WTC11 (cell line): ENCODE measurements at regions not wholly inside any gene's neighbourhood (a gene's known extent, or its start where the extent isn't known, plus 50 kb on each side); places are given as distances from the start of the nearest gene placed in this dataset.

ENCODE experiments used
- CREB1 ChIP-seq: sonication (generic); formaldehyde crosslinking; IDR thresholded peaks from 2 replicates; pipeline ENCODE4 v1.8.0; 2023; ENCODE audit warnings: mild to moderate bottlenecking, missing genetic modification reagents
- ETV6 ChIP-seq: sonication (generic); formaldehyde crosslinking; IDR thresholded peaks from 2 replicates; pipeline ENCODE4 v1.8.1; 2022; ENCODE audit warnings: mild to moderate bottlenecking, missing genetic modification reagents
- FOXJ3 ChIP-seq: sonication (generic); formaldehyde crosslinking; IDR thresholded peaks from 2 replicates; pipeline ENCODE4 v1.9.0; 2021; ENCODE audit warnings: missing genetic modification reagents, mild to moderate bottlenecking, borderline replicate concordance
- NR1H2 ChIP-seq: sonication (generic); formaldehyde crosslinking; IDR thresholded peaks from 2 replicates; pipeline ENCODE4 v1.9.0; 2021; ENCODE audit warnings: mild to moderate bottlenecking, moderate library complexity, missing genetic modification reagents
- SP1 ChIP-seq: sonication (generic); formaldehyde crosslinking; conservative IDR thresholded peaks from 2 replicates; pipeline ENCODE4 v1.8.1; 2022; ENCODE audit warnings: missing genetic modification reagents
- ZNF121 ChIP-seq: sonication (generic); formaldehyde crosslinking; IDR thresholded peaks from 2 replicates; pipeline ENCODE4 v1.8.0; 2023; ENCODE audit warnings: missing genetic modification reagents
- TF ChIP-seq, protein P1 (sequence below): fragments of 200-600 bp; IDR thresholded peaks from 2 replicates; pipeline ENCODE4 v1.8.0; 2022; ENCODE audit warnings: antibody characterized with exemption
- TF ChIP-seq, protein P2 (sequence below): sonication (generic); formaldehyde crosslinking; IDR thresholded peaks from 2 replicates; pipeline ENCODE4 v1.8.1; 2023; ENCODE audit warnings: mild to moderate bottlenecking, missing genetic modification reagents, borderline replicate concordance
- TF ChIP-seq, protein P3 (sequence below): sonication (generic); formaldehyde crosslinking; IDR thresholded peaks from 2 replicates; pipeline ENCODE4 v1.8.1; 2023; ENCODE audit warnings: mild to moderate bottlenecking, missing genetic modification reagents, moderate library complexity
- TF ChIP-seq, protein P4 (sequence below): sonication (generic); formaldehyde crosslinking; IDR thresholded peaks from 2 replicates; pipeline ENCODE4 v1.8.0; 2022; ENCODE audit warnings: missing genetic modification reagents
- TF ChIP-seq, protein P5 (sequence below): sonication (generic); formaldehyde crosslinking; conservative IDR thresholded peaks from 2 replicates; pipeline ENCODE4 v1.8.1; 2022; ENCODE audit warnings: mild to moderate bottlenecking, missing genetic modification reagents
- TF ChIP-seq, protein P6 (sequence below): sonication (generic); formaldehyde crosslinking; IDR thresholded peaks from 2 replicates; pipeline ENCODE4 v1.8.0; 2022; ENCODE audit warnings: mild to moderate bottlenecking, missing genetic modification reagents

DNA sequence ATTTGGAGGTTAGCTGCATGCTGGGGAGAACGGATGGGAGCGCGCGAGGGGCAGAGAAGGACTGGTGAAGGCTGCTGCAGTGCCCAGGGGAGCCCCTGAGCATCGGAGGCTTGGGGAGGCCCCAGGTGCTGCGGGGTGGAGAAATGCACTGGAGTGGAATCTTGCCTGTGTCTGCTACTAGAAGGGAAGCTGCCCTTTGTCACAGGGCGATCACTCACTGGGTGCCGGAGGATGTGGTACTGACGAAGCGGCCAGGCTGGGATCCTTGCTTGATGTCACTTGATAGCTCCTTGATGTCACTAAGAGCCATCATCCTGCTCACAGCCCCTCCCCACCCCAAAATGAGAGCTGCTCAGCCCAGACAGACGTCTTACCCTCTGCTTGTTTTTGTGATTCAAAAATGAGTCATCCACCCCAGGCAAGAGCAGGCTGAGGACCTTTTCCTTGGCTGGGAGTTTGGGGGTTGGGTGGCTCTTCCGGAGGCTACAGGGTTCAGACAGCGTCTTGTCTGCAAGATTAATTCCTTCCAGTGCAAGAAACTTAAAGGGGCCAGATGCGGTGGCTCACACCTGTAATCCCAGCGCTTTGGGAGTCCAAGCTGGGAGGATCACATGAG lies 62.6 kb upstream of the PMEPA1 start:
- no peak for TF ChIP-seq CREB1 (CRISPR knock-in tag)
- TF ChIP-seq, protein P1, sequence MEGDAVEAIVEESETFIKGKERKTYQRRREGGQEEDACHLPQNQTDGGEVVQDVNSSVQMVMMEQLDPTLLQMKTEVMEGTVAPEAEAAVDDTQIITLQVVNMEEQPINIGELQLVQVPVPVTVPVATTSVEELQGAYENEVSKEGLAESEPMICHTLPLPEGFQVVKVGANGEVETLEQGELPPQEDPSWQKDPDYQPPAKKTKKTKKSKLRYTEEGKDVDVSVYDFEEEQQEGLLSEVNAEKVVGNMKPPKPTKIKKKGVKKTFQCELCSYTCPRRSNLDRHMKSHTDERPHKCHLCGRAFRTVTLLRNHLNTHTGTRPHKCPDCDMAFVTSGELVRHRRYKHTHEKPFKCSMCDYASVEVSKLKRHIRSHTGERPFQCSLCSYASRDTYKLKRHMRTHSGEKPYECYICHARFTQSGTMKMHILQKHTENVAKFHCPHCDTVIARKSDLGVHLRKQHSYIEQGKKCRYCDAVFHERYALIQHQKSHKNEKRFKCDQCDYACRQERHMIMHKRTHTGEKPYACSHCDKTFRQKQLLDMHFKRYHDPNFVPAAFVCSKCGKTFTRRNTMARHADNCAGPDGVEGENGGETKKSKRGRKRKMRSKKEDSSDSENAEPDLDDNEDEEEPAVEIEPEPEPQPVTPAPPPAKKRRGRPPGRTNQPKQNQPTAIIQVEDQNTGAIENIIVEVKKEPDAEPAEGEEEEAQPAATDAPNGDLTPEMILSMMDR, result no peak
- TF ChIP-seq, protein P2, sequence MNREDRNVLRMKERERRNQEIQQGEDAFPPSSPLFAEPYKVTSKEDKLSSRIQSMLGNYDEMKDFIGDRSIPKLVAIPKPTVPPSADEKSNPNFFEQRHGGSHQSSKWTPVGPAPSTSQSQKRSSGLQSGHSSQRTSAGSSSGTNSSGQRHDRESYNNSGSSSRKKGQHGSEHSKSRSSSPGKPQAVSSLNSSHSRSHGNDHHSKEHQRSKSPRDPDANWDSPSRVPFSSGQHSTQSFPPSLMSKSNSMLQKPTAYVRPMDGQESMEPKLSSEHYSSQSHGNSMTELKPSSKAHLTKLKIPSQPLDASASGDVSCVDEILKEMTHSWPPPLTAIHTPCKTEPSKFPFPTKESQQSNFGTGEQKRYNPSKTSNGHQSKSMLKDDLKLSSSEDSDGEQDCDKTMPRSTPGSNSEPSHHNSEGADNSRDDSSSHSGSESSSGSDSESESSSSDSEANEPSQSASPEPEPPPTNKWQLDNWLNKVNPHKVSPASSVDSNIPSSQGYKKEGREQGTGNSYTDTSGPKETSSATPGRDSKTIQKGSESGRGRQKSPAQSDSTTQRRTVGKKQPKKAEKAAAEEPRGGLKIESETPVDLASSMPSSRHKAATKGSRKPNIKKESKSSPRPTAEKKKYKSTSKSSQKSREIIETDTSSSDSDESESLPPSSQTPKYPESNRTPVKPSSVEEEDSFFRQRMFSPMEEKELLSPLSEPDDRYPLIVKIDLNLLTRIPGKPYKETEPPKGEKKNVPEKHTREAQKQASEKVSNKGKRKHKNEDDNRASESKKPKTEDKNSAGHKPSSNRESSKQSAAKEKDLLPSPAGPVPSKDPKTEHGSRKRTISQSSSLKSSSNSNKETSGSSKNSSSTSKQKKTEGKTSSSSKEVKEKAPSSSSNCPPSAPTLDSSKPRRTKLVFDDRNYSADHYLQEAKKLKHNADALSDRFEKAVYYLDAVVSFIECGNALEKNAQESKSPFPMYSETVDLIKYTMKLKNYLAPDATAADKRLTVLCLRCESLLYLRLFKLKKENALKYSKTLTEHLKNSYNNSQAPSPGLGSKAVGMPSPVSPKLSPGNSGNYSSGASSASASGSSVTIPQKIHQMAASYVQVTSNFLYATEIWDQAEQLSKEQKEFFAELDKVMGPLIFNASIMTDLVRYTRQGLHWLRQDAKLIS (CRISPR knock-in tag), result no peak
- no peak for TF ChIP-seq ETV6 (CRISPR knock-in tag)
- TF ChIP-seq, protein P3, sequence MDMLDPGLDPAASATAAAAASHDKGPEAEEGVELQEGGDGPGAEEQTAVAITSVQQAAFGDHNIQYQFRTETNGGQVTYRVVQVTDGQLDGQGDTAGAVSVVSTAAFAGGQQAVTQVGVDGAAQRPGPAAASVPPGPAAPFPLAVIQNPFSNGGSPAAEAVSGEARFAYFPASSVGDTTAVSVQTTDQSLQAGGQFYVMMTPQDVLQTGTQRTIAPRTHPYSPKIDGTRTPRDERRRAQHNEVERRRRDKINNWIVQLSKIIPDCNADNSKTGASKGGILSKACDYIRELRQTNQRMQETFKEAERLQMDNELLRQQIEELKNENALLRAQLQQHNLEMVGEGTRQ (CRISPR knock-in tag), result no peak
- TF ChIP-seq, protein P4, sequence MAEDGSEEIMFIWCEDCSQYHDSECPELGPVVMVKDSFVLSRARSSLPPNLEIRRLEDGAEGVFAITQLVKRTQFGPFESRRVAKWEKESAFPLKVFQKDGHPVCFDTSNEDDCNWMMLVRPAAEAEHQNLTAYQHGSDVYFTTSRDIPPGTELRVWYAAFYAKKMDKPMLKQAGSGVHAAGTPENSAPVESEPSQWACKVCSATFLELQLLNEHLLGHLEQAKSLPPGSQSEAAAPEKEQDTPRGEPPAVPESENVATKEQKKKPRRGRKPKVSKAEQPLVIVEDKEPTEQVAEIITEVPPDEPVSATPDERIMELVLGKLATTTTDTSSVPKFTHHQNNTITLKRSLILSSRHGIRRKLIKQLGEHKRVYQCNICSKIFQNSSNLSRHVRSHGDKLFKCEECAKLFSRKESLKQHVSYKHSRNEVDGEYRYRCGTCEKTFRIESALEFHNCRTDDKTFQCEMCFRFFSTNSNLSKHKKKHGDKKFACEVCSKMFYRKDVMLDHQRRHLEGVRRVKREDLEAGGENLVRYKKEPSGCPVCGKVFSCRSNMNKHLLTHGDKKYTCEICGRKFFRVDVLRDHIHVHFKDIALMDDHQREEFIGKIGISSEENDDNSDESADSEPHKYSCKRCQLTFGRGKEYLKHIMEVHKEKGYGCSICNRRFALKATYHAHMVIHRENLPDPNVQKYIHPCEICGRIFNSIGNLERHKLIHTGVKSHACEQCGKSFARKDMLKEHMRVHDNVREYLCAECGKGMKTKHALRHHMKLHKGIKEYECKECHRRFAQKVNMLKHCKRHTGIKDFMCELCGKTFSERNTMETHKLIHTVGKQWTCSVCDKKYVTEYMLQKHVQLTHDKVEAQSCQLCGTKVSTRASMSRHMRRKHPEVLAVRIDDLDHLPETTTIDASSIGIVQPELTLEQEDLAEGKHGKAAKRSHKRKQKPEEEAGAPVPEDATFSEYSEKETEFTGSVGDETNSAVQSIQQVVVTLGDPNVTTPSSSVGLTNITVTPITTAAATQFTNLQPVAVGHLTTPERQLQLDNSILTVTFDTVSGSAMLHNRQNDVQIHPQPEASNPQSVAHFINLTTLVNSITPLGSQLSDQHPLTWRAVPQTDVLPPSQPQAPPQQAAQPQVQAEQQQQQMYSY (CRISPR knock-in tag), result no peak
- TF ChIP-seq SP1 (CRISPR knock-in tag), result no peak
- TF ChIP-seq ZNF121 (CRISPR knock-in tag), result no peak
- TF ChIP-seq FOXJ3 (CRISPR knock-in tag), result no peak
- no peak for TF ChIP-seq NR1H2 (CRISPR knock-in tag)
- TF ChIP-seq, protein P5, sequence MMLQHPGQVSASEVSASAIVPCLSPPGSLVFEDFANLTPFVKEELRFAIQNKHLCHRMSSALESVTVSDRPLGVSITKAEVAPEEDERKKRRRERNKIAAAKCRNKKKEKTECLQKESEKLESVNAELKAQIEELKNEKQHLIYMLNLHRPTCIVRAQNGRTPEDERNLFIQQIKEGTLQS (CRISPR knock-in tag), result no peak
- TF ChIP-seq, protein P6, sequence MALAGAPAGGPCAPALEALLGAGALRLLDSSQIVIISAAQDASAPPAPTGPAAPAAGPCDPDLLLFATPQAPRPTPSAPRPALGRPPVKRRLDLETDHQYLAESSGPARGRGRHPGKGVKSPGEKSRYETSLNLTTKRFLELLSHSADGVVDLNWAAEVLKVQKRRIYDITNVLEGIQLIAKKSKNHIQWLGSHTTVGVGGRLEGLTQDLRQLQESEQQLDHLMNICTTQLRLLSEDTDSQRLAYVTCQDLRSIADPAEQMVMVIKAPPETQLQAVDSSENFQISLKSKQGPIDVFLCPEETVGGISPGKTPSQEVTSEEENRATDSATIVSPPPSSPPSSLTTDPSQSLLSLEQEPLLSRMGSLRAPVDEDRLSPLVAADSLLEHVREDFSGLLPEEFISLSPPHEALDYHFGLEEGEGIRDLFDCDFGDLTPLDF (CRISPR knock-in tag), result no peak
